Liver (tissue), 8 donors: ENCODE measurements at regions not wholly inside any gene's neighbourhood (a gene's known extent, or its start where the extent isn't known, plus 50 kb on each side); places are given as distances from the start of the nearest gene placed in this dataset.

Source experiments
- DNase-seq: peaks from one replicate; pipeline ENCODE4 v3.0.0-alpha.2; 2017; ENCODE audit warnings: low spot score
- H3K27ac ChIP-seq, 2 donors: one replicate each; pipeline ENCODE4 v1.7.0; 2013; ENCODE audit warnings: inconsistent platforms in 2 of 2, low read length in 2 of 2, control low read depth in 1 of 2, low read depth in 1 of 2, mild to moderate bottlenecking in 1 of 2
- H3K27me3 ChIP-seq, 4 donors: one replicate each; pipeline versions ENCODE4 v1.6.1 to v1.7.0; 2013; ENCODE audit warnings: low read length in 3 of 4, inconsistent platforms in 1 of 4, mild to moderate bottlenecking in 1 of 4, moderate library complexity in 1 of 4; ENCODE audit not compliant: control insufficient read depth in 4 of 4, insufficient read depth in 4 of 4
- H3K36me3 ChIP-seq, 4 donors: one replicate each; pipeline versions ENCODE4 v1.6.1 to v1.7.0; 2013; ENCODE audit warnings: low read length in 3 of 4, mild to moderate bottlenecking in 3 of 4, low read depth in 1 of 4, moderate library complexity in 1 of 4; ENCODE audit not compliant: control insufficient read depth in 4 of 4, insufficient read depth in 3 of 4
- H3K4me1 ChIP-seq, 4 donors: one replicate each; pipeline versions ENCODE4 v1.6.1 to v1.7.0; 2013; ENCODE audit warnings: low read length in 3 of 4, mild to moderate bottlenecking in 3 of 4, moderate library complexity in 1 of 4; ENCODE audit not compliant: control insufficient read depth in 4 of 4, insufficient read depth in 4 of 4
- H3K4me3 ChIP-seq, 3 donors: one replicate each; pipeline versions ENCODE4 v1.6.1 to v1.7.0; 2013; ENCODE audit warnings: low read length in 3 of 3, control low read depth in 1 of 3, low read depth in 1 of 3, mild to moderate bottlenecking in 1 of 3
- H3K9ac ChIP-seq, 2 donors: one replicate each; pipeline ENCODE4 v1.7.0; 2013; ENCODE audit warnings: low read length in 2 of 2, mild to moderate bottlenecking in 2 of 2, moderate library complexity in 2 of 2, control low read depth in 1 of 2, low read depth in 1 of 2
- H3K9me3 ChIP-seq, 4 donors: one replicate each; pipeline versions ENCODE4 v1.6.1 to v1.7.0; 2013; ENCODE audit warnings: low read length in 3 of 4; ENCODE audit not compliant: control insufficient read depth in 4 of 4
- ATF3 ChIP-seq: IDR thresholded peaks from 2 replicates; pipeline ENCODE4 v1.6.1; 2016; ENCODE audit warnings: antibody characterized with exemption
- CTCF ChIP-seq: fragments of 150-350 bp; IDR thresholded peaks from 2 replicates; pipeline ENCODE4 v1.5.1; 2017; ENCODE audit warnings: improper control_type of control experiment, low read depth, low read length; ENCODE audit not compliant: missing input control
- EGR1 ChIP-seq, 2 donors: IDR thresholded peaks; 2 replicates each; pipeline ENCODE4 v1.6.1; 2016 to 2018; ENCODE audit warnings: antibody characterized with exemption in 2 of 2, low read depth in 2 of 2
- FOXA1 ChIP-seq: IDR thresholded peaks from 2 replicates; pipeline ENCODE4 v1.6.1; 2016; ENCODE audit warnings: antibody characterized with exemption
- FOXA2 ChIP-seq: IDR thresholded peaks from 2 replicates; pipeline ENCODE4 v1.6.1; 2016; ENCODE audit warnings: antibody characterized with exemption
- HNF4A ChIP-seq, 2 donors: conservative IDR thresholded peaks; 2 replicates each; pipeline ENCODE4 v1.6.1; 2016; ENCODE audit warnings: antibody characterized with exemption in 2 of 2, mild to moderate bottlenecking in 2 of 2
- JUND ChIP-seq, 2 donors: IDR thresholded peaks; 2 replicates each; pipeline ENCODE4 v1.6.1; 2016; ENCODE audit warnings: antibody characterized with exemption in 2 of 2
- MAX ChIP-seq: IDR thresholded peaks from 2 replicates; pipeline ENCODE4 v1.6.1; 2016; ENCODE audit warnings: antibody characterized with exemption
- RAD21 ChIP-seq, 2 donors: IDR thresholded peaks; 2 replicates each; pipeline ENCODE4 v1.6.1; 2016; ENCODE audit warnings: antibody characterized with exemption in 2 of 2, mild to moderate bottlenecking in 2 of 2
- SP1 ChIP-seq: IDR thresholded peaks from 2 replicates; pipeline ENCODE4 v1.6.1; 2018; ENCODE audit warnings: antibody characterized with exemption, mild to moderate bottlenecking
- TAF1 ChIP-seq: conservative IDR thresholded peaks from 2 replicates; pipeline ENCODE4 v1.6.1; 2016; ENCODE audit warnings: antibody characterized with exemption, mild to moderate bottlenecking
- YY1 ChIP-seq: IDR thresholded peaks from 2 replicates; pipeline ENCODE4 v1.6.1; 2016; ENCODE audit warnings: antibody characterized with exemption, mild to moderate bottlenecking
- WGBS: extraction: QIAGEN DNeasy Blood & Tissue Kit; methylation state at CpG from one replicate; pipeline ENCODE4 v1.1.7; 2013; 5-methylcytosine and 5-hydroxymethylcytosine counted together
- TF ChIP-seq, protein P1 (sequence below): IDR thresholded peaks from 2 replicates; pipeline ENCODE4 v1.6.1; 2016; ENCODE audit warnings: antibody characterized with exemption, mild to moderate bottlenecking
- TF ChIP-seq, protein P2 (sequence below): IDR thresholded peaks from 2 replicates; pipeline ENCODE4 v1.6.1; 2016; ENCODE audit warnings: antibody characterized with exemption
- donor health status: healthy.
- donor health status: healthy.
- donor health status: healthy.
- donor health status: healthy.
- donor health status: healthy.

- no peaks in the 10 kb centered on the region for H3K36me3 ChIP-seq
- H3K27me3 ChIP-seq, result no peaks in the 10 kb centered on the region
- H3K9me3 ChIP-seq, result no peaks in the 10 kb centered on the region
- H3K27ac ChIP-seq, result no peak overlapping the region
- no peak for TF ChIP-seq YY1
- no peak for TF ChIP-seq EGR1 (IDR thresholded peaks at IDR 0.05; ENCODE audit: low read depth in 2 of 2)
- TF ChIP-seq, protein P1, sequence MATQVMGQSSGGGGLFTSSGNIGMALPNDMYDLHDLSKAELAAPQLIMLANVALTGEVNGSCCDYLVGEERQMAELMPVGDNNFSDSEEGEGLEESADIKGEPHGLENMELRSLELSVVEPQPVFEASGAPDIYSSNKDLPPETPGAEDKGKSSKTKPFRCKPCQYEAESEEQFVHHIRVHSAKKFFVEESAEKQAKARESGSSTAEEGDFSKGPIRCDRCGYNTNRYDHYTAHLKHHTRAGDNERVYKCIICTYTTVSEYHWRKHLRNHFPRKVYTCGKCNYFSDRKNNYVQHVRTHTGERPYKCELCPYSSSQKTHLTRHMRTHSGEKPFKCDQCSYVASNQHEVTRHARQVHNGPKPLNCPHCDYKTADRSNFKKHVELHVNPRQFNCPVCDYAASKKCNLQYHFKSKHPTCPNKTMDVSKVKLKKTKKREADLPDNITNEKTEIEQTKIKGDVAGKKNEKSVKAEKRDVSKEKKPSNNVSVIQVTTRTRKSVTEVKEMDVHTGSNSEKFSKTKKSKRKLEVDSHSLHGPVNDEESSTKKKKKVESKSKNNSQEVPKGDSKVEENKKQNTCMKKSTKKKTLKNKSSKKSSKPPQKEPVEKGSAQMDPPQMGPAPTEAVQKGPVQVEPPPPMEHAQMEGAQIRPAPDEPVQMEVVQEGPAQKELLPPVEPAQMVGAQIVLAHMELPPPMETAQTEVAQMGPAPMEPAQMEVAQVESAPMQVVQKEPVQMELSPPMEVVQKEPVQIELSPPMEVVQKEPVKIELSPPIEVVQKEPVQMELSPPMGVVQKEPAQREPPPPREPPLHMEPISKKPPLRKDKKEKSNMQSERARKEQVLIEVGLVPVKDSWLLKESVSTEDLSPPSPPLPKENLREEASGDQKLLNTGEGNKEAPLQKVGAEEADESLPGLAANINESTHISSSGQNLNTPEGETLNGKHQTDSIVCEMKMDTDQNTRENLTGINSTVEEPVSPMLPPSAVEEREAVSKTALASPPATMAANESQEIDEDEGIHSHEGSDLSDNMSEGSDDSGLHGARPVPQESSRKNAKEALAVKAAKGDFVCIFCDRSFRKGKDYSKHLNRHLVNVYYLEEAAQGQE, result no peak
- no peak for TF ChIP-seq RAD21 (IDR thresholded peaks at IDR 0.05)
- TF ChIP-seq FOXA1, result no peak
- TF ChIP-seq HNF4A (conservative IDR thresholded peaks at IDR 0.05), result no peak
- TF ChIP-seq MAX, result no peak
- TF ChIP-seq, protein P2, sequence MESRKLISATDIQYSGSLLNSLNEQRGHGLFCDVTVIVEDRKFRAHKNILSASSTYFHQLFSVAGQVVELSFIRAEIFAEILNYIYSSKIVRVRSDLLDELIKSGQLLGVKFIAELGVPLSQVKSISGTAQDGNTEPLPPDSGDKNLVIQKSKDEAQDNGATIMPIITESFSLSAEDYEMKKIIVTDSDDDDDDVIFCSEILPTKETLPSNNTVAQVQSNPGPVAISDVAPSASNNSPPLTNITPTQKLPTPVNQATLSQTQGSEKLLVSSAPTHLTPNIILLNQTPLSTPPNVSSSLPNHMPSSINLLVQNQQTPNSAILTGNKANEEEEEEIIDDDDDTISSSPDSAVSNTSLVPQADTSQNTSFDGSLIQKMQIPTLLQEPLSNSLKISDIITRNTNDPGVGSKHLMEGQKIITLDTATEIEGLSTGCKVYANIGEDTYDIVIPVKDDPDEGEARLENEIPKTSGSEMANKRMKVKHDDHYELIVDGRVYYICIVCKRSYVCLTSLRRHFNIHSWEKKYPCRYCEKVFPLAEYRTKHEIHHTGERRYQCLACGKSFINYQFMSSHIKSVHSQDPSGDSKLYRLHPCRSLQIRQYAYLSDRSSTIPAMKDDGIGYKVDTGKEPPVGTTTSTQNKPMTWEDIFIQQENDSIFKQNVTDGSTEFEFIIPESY, result no peak
- no peak for TF ChIP-seq CTCF
- no peak for TF ChIP-seq FOXA2
- no peak for TF ChIP-seq TAF1
- no peak for TF ChIP-seq JUND (IDR thresholded peaks at IDR 0.05)
- no peak for TF ChIP-seq ATF3
- TF ChIP-seq SP1, result no peak
- H3K4me1 ChIP-seq, result no peaks in the 10 kb centered on the region
- no peak overlapping the region for H3K4me3 ChIP-seq
- no peak overlapping the region for H3K9ac ChIP-seq
- whole genome bisulfite sequencing, result 84% methylated on average over 9 of the region's 9 CpGs
- DNase-seq, result no peak
Measured at GRCh38 chr3:64332459-64333350, 107.4 kb upstream of the PRICKLE2 start.

DNA sequence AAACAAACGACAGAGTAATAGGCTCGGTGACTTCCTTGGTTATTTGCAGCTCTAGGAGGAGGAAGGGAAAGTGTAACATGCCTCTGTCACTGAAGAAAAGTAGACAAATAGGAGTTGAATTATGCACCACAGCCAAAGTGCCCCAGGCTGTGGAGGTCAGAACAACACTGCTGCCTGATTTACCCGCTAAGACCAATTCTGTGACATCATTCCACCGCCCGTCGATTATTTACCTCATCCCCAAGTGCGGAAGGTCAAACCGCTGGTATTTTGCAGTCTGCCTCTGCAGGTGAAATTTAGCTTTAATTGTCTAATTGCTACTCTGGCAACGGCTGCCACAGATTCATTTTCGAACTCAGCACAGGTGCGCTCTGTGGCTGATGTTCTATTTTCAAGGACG lies 106.3 kb upstream of the PRICKLE2 start:
- Histone ChIP-seq H3K36me3 (no peaks in the 10 kb centered on the region), H3K4me1 (no peaks in the 10 kb centered on the region), H3K9ac (no peak overlapping the region), H3K27me3 (no peaks in the 10 kb centered on the region), H3K4me3 (no peak overlapping the region), H3K27ac (no peak overlapping the region), H3K9me3 (no peaks in the 10 kb centered on the region)
- DNase-seq, result no peak
- 93% methylated on average over 12 of the region's 12 CpGs for WGBS
- TF ChIP-seq FOXA2, result no peak
- TF ChIP-seq FOXA1, result no peak
